Loucy (cell line): ENCODE measurements at regions not wholly inside any gene's neighbourhood (a gene's known extent, or its start where the extent isn't known, plus 50 kb on each side); places are given as distances from the start of the nearest gene placed in this dataset.

Experiments used
- H2AFZ ChIP-seq: fragments of 200-600 bp; sonication (generic); 2 replicates; pipeline ENCODE4 v1.6.0; 2016; ENCODE audit warnings: antibody characterized with exemption, mild to moderate bottlenecking, low read length, moderate library complexity
- H3F3A ChIP-seq: fragments of 200-600 bp; 2 replicates; pipeline ENCODE4 v1.6.0; 2016; ENCODE audit warnings: antibody characterized with exemption, low read depth, mild to moderate bottlenecking
- H3K27me3 ChIP-seq: fragments of 200-600 bp; sonication (generic); 2 replicates; pipeline ENCODE4 v1.6.1; 2014; ENCODE audit warnings: low read length, mild to moderate bottlenecking; ENCODE audit not compliant: insufficient read depth, poor library complexity, severe bottlenecking
- H3K36me3 ChIP-seq: fragments of 200-600 bp; sonication (generic); 2 replicates; pipeline ENCODE4 v1.6.1; 2016; ENCODE audit warnings: low read length; ENCODE audit not compliant: insufficient read depth
- H3K4me1 ChIP-seq: fragments of 200-600 bp; sonication (generic); 2 replicates; pipeline ENCODE4 v1.5.1; 2014; ENCODE audit warnings: low read length, mild to moderate bottlenecking; ENCODE audit not compliant: insufficient read depth, poor library complexity, severe bottlenecking
- H3K4me2 ChIP-seq: fragments of 200-600 bp; sonication (generic); 2 replicates; pipeline ENCODE4 v1.6.0; 2014; ENCODE audit warnings: antibody characterized with exemption, low read length, low read depth, mild to moderate bottlenecking; ENCODE audit not compliant: poor library complexity, severe bottlenecking
- H3K4me3 ChIP-seq: fragments of 200-600 bp; sonication (generic); 2 replicates; pipeline ENCODE4 v1.5.1; 2014; ENCODE audit warnings: low read length, mild to moderate bottlenecking, mixed read lengths; ENCODE audit not compliant: poor library complexity, severe bottlenecking
- H3K79me2 ChIP-seq: fragments of 200-600 bp; sonication (generic); 2 replicates; pipeline ENCODE4 v1.6.1; 2014; ENCODE audit warnings: low read length; ENCODE audit not compliant: insufficient read depth
- H3K9ac ChIP-seq: fragments of 200-600 bp; sonication (generic); 2 replicates; pipeline ENCODE4 v1.6.0; 2014; ENCODE audit warnings: mild to moderate bottlenecking, low read depth, low read length, moderate library complexity; ENCODE audit not compliant: poor library complexity, severe bottlenecking
- H3K9me2 ChIP-seq: fragments of 200-600 bp; sonication (generic); replicated peaks from 2 replicates; pipeline ENCODE4 v1.6.1; 2016; ENCODE audit warnings: low read depth, low read length, mixed read lengths
- H3K9me3 ChIP-seq: fragments of 200-600 bp; sonication (generic); 2 replicates; pipeline ENCODE4 v1.6.1; 2014; ENCODE audit warnings: mild to moderate bottlenecking, antibody characterized with exemption, low read length, low read depth; ENCODE audit not compliant: insufficient read depth
- H4K20me1 ChIP-seq: fragments of 200-600 bp; sonication (generic); 2 replicates; pipeline ENCODE4 v1.6.0; 2014; ENCODE audit warnings: antibody characterized with exemption, low read length, mild to moderate bottlenecking; ENCODE audit not compliant: insufficient read depth, poor library complexity, severe bottlenecking
- EZH2phosphoT487 ChIP-seq: fragments of 200-600 bp; IDR thresholded peaks from 2 replicates; pipeline ENCODE4 v1.6.1; 2018; ENCODE audit warnings: antibody characterized with exemption, mild to moderate bottlenecking, moderate library complexity, borderline replicate concordance
- TF ChIP-seq, protein P1 (sequence below): fragments of 200-600 bp; sonication (generic); conservative IDR thresholded peaks from 2 replicates; pipeline ENCODE4 v1.5.1; 2014; ENCODE audit warnings: mild to moderate bottlenecking, antibody characterized with exemption, low read length

DNA sequence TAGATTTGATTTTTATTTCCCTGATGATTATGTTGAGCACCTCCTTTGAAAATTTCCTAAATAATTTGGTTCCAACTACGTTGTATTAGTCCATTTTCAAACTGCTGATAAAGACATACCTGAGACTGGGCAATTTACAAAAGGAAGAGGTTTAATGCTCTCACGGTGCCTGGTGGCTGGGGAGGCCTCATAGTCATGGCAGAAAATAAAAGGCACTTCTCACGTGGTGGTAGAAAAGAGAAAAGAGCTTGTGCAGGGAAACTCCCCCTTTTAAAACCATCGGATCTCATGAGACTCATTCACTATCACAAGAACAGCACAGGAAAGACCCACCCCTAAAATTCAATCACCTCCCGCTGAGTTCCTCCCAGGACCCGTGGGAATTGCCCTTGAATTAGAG is 372.3 kb downstream of the RPL10L start:
- Histone ChIP-seq H3F3A (no peaks in the 10 kb centered on the region), H3K9ac (no peak overlapping the region), H3K9me2 (no peaks in the 10 kb centered on the region), H3K79me2 (no peaks in the 10 kb centered on the region), H4K20me1 (no peaks in the 10 kb centered on the region), H3K4me2 (peak overlapping the region; percentile 39), H2AFZ (peak overlapping the region; percentile 72), H3K27me3 (no peaks in the 10 kb centered on the region), H3K9me3 (no peaks in the 10 kb centered on the region), H3K4me3 (peak overlapping the region; percentile 40), H3K36me3 (no peaks in the 10 kb centered on the region), H3K4me1 (peaks cover 7% of the 10 kb centered on the region)
- TF ChIP-seq, protein P1, sequence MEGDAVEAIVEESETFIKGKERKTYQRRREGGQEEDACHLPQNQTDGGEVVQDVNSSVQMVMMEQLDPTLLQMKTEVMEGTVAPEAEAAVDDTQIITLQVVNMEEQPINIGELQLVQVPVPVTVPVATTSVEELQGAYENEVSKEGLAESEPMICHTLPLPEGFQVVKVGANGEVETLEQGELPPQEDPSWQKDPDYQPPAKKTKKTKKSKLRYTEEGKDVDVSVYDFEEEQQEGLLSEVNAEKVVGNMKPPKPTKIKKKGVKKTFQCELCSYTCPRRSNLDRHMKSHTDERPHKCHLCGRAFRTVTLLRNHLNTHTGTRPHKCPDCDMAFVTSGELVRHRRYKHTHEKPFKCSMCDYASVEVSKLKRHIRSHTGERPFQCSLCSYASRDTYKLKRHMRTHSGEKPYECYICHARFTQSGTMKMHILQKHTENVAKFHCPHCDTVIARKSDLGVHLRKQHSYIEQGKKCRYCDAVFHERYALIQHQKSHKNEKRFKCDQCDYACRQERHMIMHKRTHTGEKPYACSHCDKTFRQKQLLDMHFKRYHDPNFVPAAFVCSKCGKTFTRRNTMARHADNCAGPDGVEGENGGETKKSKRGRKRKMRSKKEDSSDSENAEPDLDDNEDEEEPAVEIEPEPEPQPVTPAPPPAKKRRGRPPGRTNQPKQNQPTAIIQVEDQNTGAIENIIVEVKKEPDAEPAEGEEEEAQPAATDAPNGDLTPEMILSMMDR: no peak
- TF ChIP-seq EZH2phosphoT487: no peak

DNA sequence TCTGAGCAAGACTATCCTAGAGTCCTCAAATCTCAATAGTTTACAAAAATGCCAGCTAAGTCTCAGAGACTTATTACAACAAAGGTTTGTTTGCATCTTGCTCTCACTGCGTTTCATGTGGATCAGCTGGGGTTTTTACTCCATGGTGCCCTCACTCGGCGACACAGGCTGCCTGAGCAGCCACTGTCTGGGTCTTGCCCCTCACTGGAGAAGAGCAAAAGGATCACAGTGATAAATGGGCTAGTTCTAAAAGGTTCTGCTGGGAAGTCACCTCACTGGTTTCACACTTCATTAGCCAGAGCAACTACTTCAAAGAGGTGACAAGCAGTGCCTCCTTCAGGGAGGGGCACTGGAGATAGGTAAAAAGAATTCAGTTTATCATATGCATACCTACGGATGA is 392.0 kb downstream of the RPL10L start:
- H3K9me3 ChIP-seq: no peaks in the 10 kb centered on the region; the same call in 1 of the 2 replicates
- H4K20me1 ChIP-seq: no peaks in the 10 kb centered on the region
- H3K4me1 ChIP-seq: no peaks in the 10 kb centered on the region
- no peak overlapping the region for H3K4me2 ChIP-seq
- H3K27me3 ChIP-seq: no peaks in the 10 kb centered on the region
- H3K79me2 ChIP-seq: no peaks in the 10 kb centered on the region
- no peak overlapping the region for H3K9ac ChIP-seq
- H3K9me2 ChIP-seq: no peaks in the 10 kb centered on the region
- no peak for TF ChIP-seq EZH2phosphoT487
- TF ChIP-seq, protein P1: no peak
- no peak overlapping the region; the same call in 1 of the 2 replicates for H2AFZ ChIP-seq
- no peak overlapping the region for H3K4me3 ChIP-seq
- no peaks in the 10 kb centered on the region for H3K36me3 ChIP-seq
- no peaks in the 10 kb centered on the region for H3F3A ChIP-seq

DNA sequence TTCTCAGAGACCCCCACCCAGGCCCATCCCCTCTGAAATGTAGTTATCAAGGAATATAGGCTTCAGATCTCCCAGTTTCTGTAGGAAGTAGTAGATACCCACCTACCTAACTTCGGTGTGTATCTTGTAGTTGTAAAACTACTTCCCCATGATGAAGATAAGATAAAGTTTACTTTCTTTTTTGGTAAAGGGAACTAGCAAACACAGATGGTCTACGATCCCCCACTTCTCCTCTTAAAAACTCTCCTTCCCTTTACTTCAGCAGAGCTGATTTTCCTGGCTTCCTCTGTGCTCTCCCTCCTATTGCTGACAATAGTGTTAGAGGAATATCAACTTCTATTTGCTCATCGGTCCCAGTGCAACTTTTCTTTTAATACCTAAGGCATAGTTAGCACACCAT is 395.2 kb downstream of the RPL10L start:
- Histone ChIP-seq H3K4me2 (no peak overlapping the region), H3F3A (no peaks in the 10 kb centered on the region), H4K20me1 (no peaks in the 10 kb centered on the region)

More for the DNA sequence above, 395.2 kb downstream of the RPL10L start:
- no peaks in the 10 kb centered on the region for H3K9me2 ChIP-seq
- no peaks in the 10 kb centered on the region for H3K79me2 ChIP-seq
- H2AFZ ChIP-seq: no peak overlapping the region
- no peaks in the 10 kb centered on the region; the same call in 1 of the 2 replicates for H3K9me3 ChIP-seq
- H3K4me3 ChIP-seq: no peak overlapping the region
- H3K27me3 ChIP-seq: no peaks in the 10 kb centered on the region
- TF ChIP-seq, protein P1: no peak
- no peak for TF ChIP-seq EZH2phosphoT487
- H3K36me3 ChIP-seq: no peaks in the 10 kb centered on the region
- H3K9ac ChIP-seq: no peak overlapping the region
- H3K4me1 ChIP-seq: no peaks in the 10 kb centered on the region
